IMR-90 (cell line): ENCODE measurements at regions not wholly inside any gene's neighbourhood (a gene's known extent, or its start where the extent isn't known, plus 50 kb on each side); places are given as distances from the start of the nearest gene placed in this dataset.

ENCODE experiments used
- ATAC-seq: fragments of 200-7000 bp; cut with Tn5 transposase; 2 replicates; pipeline ENCODE4 v1.9.1; 2020; ENCODE audit warnings: low read depth, mild to moderate bottlenecking, moderate library complexity
- BruUV-seq: library from RNA; stranded (reverse); fragments of 400-500 nt; replicated peaks from 2 replicates; lab custom pipeline; 2021; lab: Mats Ljungman, UMichigan
- CTCF ChIA-PET: fragments of 300-600 bp; formaldehyde crosslinking; extraction: SDS; loops from one replicate; lab custom pipeline; 2021; ENCODE audit warnings: antibody characterized with exemption; lab: Yijun Ruan, JAX
- POLR2A ChIA-PET: fragments of 300-600 bp; sonication (Branson Sonifier 250); formaldehyde crosslinking; loops from one replicate; lab custom pipeline; 2022; ENCODE audit warnings: antibody characterized with exemption; ENCODE audit not compliant: unreplicated experiment; lab: Charles Lee
- DNase-seq: peaks from one replicate; pipeline ENCODE4 v3.0.0; 2013
- H2AFZ ChIP-seq: replicated peaks from 2 replicates; pipeline ENCODE3; 2013; ENCODE audit warnings: low read length, mild to moderate bottlenecking; ENCODE audit not compliant: poor library complexity
- H2AK5ac ChIP-seq: 2 replicates; pipeline ENCODE4 v1.6.1; 2013; ENCODE audit warnings: low read depth, low read length, inconsistent platforms
- H2AK9ac ChIP-seq: replicated peaks from 2 replicates; pipeline ENCODE3; 2013; ENCODE audit warnings: mild to moderate bottlenecking, low read depth, low read length, moderate library complexity; ENCODE audit not compliant: poor library complexity
- H2BK120ac ChIP-seq: 2 replicates; pipeline ENCODE4 v1.6.1; 2013; ENCODE audit warnings: low read depth, low read length, inconsistent platforms
- H2BK15ac ChIP-seq: 3 replicates; pipeline ENCODE4 v1.6.1; 2013; ENCODE audit warnings: low read depth, low read length, inconsistent platforms
- H2BK20ac ChIP-seq: 2 replicates; pipeline ENCODE4 v1.6.1; 2013; ENCODE audit warnings: low read depth, mild to moderate bottlenecking, inconsistent platforms, low read length, moderate library complexity
- H2BK5ac ChIP-seq: 2 replicates; pipeline ENCODE4 v1.6.1; 2013; ENCODE audit warnings: mild to moderate bottlenecking, low read depth, low read length, inconsistent platforms; ENCODE audit not compliant: poor library complexity, severe bottlenecking
- H3K14ac ChIP-seq: replicated peaks from 2 replicates; pipeline ENCODE4 v1.6.1; 2013; ENCODE audit warnings: low read depth, low read length, inconsistent platforms
- H3K18ac ChIP-seq: 2 replicates; pipeline ENCODE4 v1.6.1; 2013; ENCODE audit warnings: low read depth, low read length, control low read depth
- H3K23ac ChIP-seq: 2 replicates; pipeline ENCODE4 v1.6.1; 2013; ENCODE audit warnings: low read depth, low read length, inconsistent platforms
- H3K27ac ChIP-seq: 2 replicates; pipeline ENCODE4 v1.5.1; 2013; ENCODE audit warnings: mild to moderate bottlenecking, control low read depth, low read length; ENCODE audit not compliant: insufficient read depth
- H3K27me3 ChIP-seq: 2 replicates; pipeline ENCODE4 v1.6.1; 2013; ENCODE audit warnings: low read length; ENCODE audit not compliant: control insufficient read depth, insufficient read depth
- H3K36me3 ChIP-seq: 2 replicates; pipeline ENCODE4 v1.6.1; 2013; ENCODE audit warnings: low read length, mixed read lengths; ENCODE audit not compliant: control insufficient read depth, insufficient read depth
- H3K4ac ChIP-seq: 2 replicates; pipeline ENCODE4 v1.6.1; 2013; ENCODE audit warnings: low read depth, low read length, inconsistent platforms
- H3K4me1 ChIP-seq: 2 replicates; pipeline ENCODE4 v1.6.1; 2013; ENCODE audit warnings: low read length, mixed read lengths; ENCODE audit not compliant: control insufficient read depth, insufficient read depth
- H3K4me2 ChIP-seq: 2 replicates; pipeline ENCODE4 v1.6.1; 2013; ENCODE audit warnings: low read depth, mild to moderate bottlenecking, control low read depth, low read length, moderate library complexity
- H3K4me3 ChIP-seq: 2 replicates; pipeline ENCODE4 v1.5.1; 2013; ENCODE audit warnings: low read depth, mild to moderate bottlenecking, control low read depth, low read length, moderate library complexity; ENCODE audit not compliant: insufficient read depth
- H3K56ac ChIP-seq: 2 replicates; pipeline ENCODE4 v1.6.1; 2013; ENCODE audit warnings: low read length, inconsistent platforms; ENCODE audit not compliant: insufficient read depth; ENCODE audit errors: extremely low read depth
- H3K79me1 ChIP-seq, 2 experiments: 2 replicates each; pipeline ENCODE4 v1.6.1; 2013; ENCODE audit warnings: low read length in 2 of 2, inconsistent platforms in 1 of 2, low read depth in 1 of 2
- H3K9ac ChIP-seq: 2 replicates; pipeline ENCODE4 v1.6.1; 2013; ENCODE audit warnings: low read depth, low read length, control low read depth
- H3K9me1 ChIP-seq: 2 replicates; pipeline ENCODE4 v1.6.1; 2013; ENCODE audit warnings: low read length, inconsistent platforms; ENCODE audit not compliant: insufficient read depth
- H3K9me3 ChIP-seq: 2 replicates; pipeline ENCODE4 v1.6.1; 2013; ENCODE audit warnings: low read length; ENCODE audit not compliant: control insufficient read depth, insufficient read depth
- H4K20me1 ChIP-seq: 2 replicates; pipeline ENCODE4 v1.6.1; 2013; ENCODE audit warnings: low read length, inconsistent platforms; ENCODE audit not compliant: insufficient read depth
- H4K5ac ChIP-seq: 2 replicates; pipeline ENCODE4 v1.6.1; 2013; ENCODE audit warnings: mild to moderate bottlenecking, low read depth, low read length, control low read depth
- H4K8ac ChIP-seq, 2 experiments: 2 replicates each; pipeline ENCODE4 v1.6.1; 2013; ENCODE audit warnings: low read depth in 2 of 2, low read length in 2 of 2, control low read depth in 1 of 2, inconsistent platforms in 1 of 2
- H4K91ac ChIP-seq: 2 replicates; pipeline ENCODE4 v1.6.1; 2013; ENCODE audit warnings: low read depth, low read length, inconsistent platforms; ENCODE audit not compliant: insufficient read depth
- BHLHE40 ChIP-seq: fragments of 150-350 bp; IDR thresholded peaks from 2 replicates; pipeline ENCODE4 v1.6.1; 2016; ENCODE audit warnings: mild to moderate bottlenecking, low read depth, low read length
- CEBPB ChIP-seq: IDR thresholded peaks from 2 replicates; pipeline ENCODE4 v1.6.1; 2012; ENCODE audit warnings: low read depth, low read length, improper control_type of control experiment
- CHD1 ChIP-seq: IDR thresholded peaks from 2 replicates; pipeline ENCODE4 v1.6.1; 2012; ENCODE audit warnings: low read depth, low read length, improper control_type of control experiment
- FOS ChIP-seq: fragments of 150-350 bp; IDR thresholded peaks from 2 replicates; pipeline ENCODE4 v1.6.1; 2016; ENCODE audit warnings: low read depth, low read length
- MAFK ChIP-seq: IDR thresholded peaks from 2 replicates; pipeline ENCODE4 v1.6.1; 2012; ENCODE audit warnings: low read depth, low read length, improper control_type of control experiment
- MAZ ChIP-seq: IDR thresholded peaks from 2 replicates; pipeline ENCODE4 v1.6.1; 2012; ENCODE audit warnings: low read depth, mild to moderate bottlenecking, low read length, improper control_type of control experiment, moderate library complexity, borderline replicate concordance
- MXI1 ChIP-seq: IDR thresholded peaks from 2 replicates; pipeline ENCODE4 v1.6.1; 2012; ENCODE audit warnings: low read depth, mild to moderate bottlenecking, low read length, moderate library complexity, borderline replicate concordance
- NFE2L2 ChIP-seq: fragments of 150-350 bp; IDR thresholded peaks from 2 replicates; pipeline ENCODE4 v1.6.1; 2016; ENCODE audit warnings: low read depth, mild to moderate bottlenecking, low read length
- POLR2A ChIP-seq: IDR thresholded peaks from 2 replicates; pipeline ENCODE4 v1.6.1; 2012; ENCODE audit warnings: mild to moderate bottlenecking, low read depth, low read length
- RAD21 ChIP-seq: IDR thresholded peaks from 2 replicates; pipeline ENCODE4 v1.6.1; 2012; ENCODE audit warnings: low read length, improper control_type of control experiment
- RCOR1 ChIP-seq: IDR thresholded peaks from 2 replicates; pipeline ENCODE4 v1.6.1; 2012; ENCODE audit warnings: mild to moderate bottlenecking, low read length, improper control_type of control experiment; ENCODE audit not compliant: insufficient replicate concordance
- RFX5 ChIP-seq: IDR thresholded peaks from 2 replicates; pipeline ENCODE4 v1.8.0; 2012; ENCODE audit warnings: low read depth, mild to moderate bottlenecking, low read length, moderate library complexity
- SMC3 ChIP-seq: fragments of 150-350 bp; IDR thresholded peaks from 2 replicates; pipeline ENCODE4 v1.6.1; 2016; ENCODE audit warnings: low read depth, mild to moderate bottlenecking, antibody characterized with exemption, low read length, moderate library complexity
- USF2 ChIP-seq: fragments of 150-350 bp; IDR thresholded peaks from 2 replicates; pipeline ENCODE4 v1.6.1; 2017; ENCODE audit warnings: mild to moderate bottlenecking, antibody characterized with exemption, low read length, low read depth
- WGBS, 2 experiments: methylation state at CpG; one replicate each; pipeline versions ENCODE4 v1.1.5 to v1.1.7; 2013; ENCODE audit warnings: missing lambda C conversion rate in 2 of 2; ENCODE audit not compliant: insufficient read length in 1 of 2; ENCODE audit errors: extremely low coverage in 2 of 2; 5-methylcytosine and 5-hydroxymethylcytosine counted together
- dilution Hi-C: fragments of 300-500 bp; cut with HindIII; formaldehyde crosslinking; loops from one replicate; pipeline ENCODE4 v1.14.3; 2018; ENCODE audit warnings: low sequenced_read_pairs; ENCODE audit not compliant: unreplicated experiment
- in situ Hi-C: fragments of 300-500 bp; cut with MboI; formaldehyde crosslinking; loops from 3 replicates; pipeline ENCODE4 v1.14.3; 2019; ENCODE audit warnings: low sequenced_read_pairs, inconsistent platforms, mixed read lengths
- intact Hi-C: fragments of 100-400 bp; cut with micrococcal nuclease; formaldehyde crosslinking; loops from 2 replicates; pipeline ENCODE4 v1.10.0; 2022
- TF ChIP-seq, protein P1 (sequence below): fragments of 150-350 bp; IDR thresholded peaks from 2 replicates; pipeline ENCODE4 v1.6.1; 2016; ENCODE audit warnings: low read depth, mild to moderate bottlenecking, low read length, moderate library complexity, borderline replicate concordance
- TF ChIP-seq, protein P2 (sequence below): conservative IDR thresholded peaks from 2 replicates; pipeline ENCODE4 v1.5.1; 2012; ENCODE audit warnings: mild to moderate bottlenecking, low read depth, low read length, improper control_type of control experiment

DNA sequence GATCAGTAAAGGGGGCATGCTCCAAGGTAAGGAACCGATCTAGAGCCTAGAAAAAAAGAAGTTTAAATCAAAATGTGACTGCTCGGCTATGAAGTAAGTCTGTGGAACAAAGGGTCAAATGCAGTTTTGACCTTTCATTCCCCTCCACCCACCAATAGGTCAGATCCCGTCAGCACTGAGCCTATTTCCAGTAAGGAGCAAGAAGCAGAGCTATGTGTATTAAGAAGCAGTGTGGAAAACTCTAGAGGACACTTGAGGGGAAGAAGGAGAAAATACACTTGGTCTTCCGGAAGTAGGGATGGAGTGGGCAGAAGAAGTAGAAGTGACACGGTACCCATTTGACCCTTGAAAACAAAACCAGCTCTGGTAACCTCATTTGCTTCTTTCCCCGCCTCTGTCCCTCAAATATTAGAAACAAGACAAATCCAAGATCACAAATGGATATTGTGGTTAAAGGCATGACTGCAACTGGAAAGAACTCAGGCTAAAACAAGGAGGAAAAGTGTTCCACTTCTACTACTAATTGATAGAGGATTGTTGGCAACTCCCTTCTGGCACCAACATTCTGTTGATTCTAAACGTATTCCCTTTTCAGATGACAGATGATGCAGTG lies 888.3 kb upstream of the NR2F2 start:
- peaks cover 4% of the 10 kb centered on the region; the same call in 1 of the 2 replicates for H3K4me1 ChIP-seq

More for the DNA sequence above, 888.3 kb upstream of the NR2F2 start:
- H2BK20ac ChIP-seq: no peak overlapping the region
- no peak for TF ChIP-seq CHD1
- no peak for TF ChIP-seq CEBPB
- no peak for TF ChIP-seq USF2
- TF ChIP-seq MAZ: no peak
- TF ChIP-seq RFX5: no peak
- TF ChIP-seq, protein P1, sequence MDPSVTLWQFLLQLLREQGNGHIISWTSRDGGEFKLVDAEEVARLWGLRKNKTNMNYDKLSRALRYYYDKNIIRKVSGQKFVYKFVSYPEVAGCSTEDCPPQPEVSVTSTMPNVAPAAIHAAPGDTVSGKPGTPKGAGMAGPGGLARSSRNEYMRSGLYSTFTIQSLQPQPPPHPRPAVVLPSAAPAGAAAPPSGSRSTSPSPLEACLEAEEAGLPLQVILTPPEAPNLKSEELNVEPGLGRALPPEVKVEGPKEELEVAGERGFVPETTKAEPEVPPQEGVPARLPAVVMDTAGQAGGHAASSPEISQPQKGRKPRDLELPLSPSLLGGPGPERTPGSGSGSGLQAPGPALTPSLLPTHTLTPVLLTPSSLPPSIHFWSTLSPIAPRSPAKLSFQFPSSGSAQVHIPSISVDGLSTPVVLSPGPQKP: no peak
- no peak for TF ChIP-seq NFE2L2
- TF ChIP-seq, protein P2, sequence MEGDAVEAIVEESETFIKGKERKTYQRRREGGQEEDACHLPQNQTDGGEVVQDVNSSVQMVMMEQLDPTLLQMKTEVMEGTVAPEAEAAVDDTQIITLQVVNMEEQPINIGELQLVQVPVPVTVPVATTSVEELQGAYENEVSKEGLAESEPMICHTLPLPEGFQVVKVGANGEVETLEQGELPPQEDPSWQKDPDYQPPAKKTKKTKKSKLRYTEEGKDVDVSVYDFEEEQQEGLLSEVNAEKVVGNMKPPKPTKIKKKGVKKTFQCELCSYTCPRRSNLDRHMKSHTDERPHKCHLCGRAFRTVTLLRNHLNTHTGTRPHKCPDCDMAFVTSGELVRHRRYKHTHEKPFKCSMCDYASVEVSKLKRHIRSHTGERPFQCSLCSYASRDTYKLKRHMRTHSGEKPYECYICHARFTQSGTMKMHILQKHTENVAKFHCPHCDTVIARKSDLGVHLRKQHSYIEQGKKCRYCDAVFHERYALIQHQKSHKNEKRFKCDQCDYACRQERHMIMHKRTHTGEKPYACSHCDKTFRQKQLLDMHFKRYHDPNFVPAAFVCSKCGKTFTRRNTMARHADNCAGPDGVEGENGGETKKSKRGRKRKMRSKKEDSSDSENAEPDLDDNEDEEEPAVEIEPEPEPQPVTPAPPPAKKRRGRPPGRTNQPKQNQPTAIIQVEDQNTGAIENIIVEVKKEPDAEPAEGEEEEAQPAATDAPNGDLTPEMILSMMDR: no peak
- TF ChIP-seq BHLHE40: no peak
- no peak for TF ChIP-seq RAD21
- no peak for TF ChIP-seq POLR2A
- no peak for TF ChIP-seq SMC3
- TF ChIP-seq FOS: no peak
- no peak for TF ChIP-seq MXI1
- no peak for TF ChIP-seq MAFK
- no peak for TF ChIP-seq RCOR1
- intact Hi-C loops: no loop called here
- H4K8ac ChIP-seq: no peak overlapping the region
- no TSS peak for BruUV-seq
- H3K27ac ChIP-seq: no peak overlapping the region
- ATAC-seq (no peak), DNase-seq (no peak)
- no peak overlapping the region for H3K4ac ChIP-seq
- ChIA-PET POLR2A (no interaction called here), CTCF (interaction anchor here (1.7 kb wide), 1 partner anchor 8 kb away, joined by 3 read pairs; no protein-coding TSS in a partner anchor)
- H2AFZ ChIP-seq: no peak overlapping the region
- H3K36me3 ChIP-seq: no peaks in the 10 kb centered on the region
- H3K23ac ChIP-seq: no peak overlapping the region
- H3K4me3 ChIP-seq: no peak overlapping the region
- no peak overlapping the region for H3K9ac ChIP-seq
- H3K27me3 ChIP-seq: no peaks in the 10 kb centered on the region
- no peak overlapping the region for H2AK5ac ChIP-seq
- no peaks in the 10 kb centered on the region for H3K79me1 ChIP-seq
- H4K20me1 ChIP-seq: no peaks in the 10 kb centered on the region
- H2BK15ac ChIP-seq: no peak overlapping the region
- no peak overlapping the region for H3K14ac ChIP-seq
- no peak overlapping the region for H4K91ac ChIP-seq
- no peak overlapping the region for H2AK9ac ChIP-seq
- no peak overlapping the region for H3K18ac ChIP-seq
- no peaks in the 10 kb centered on the region for H3K9me1 ChIP-seq
- no CpG with 5 or more reads among the region's 7 CpGs for WGBS, 2 experiments
- H3K56ac ChIP-seq: no peak overlapping the region
- no peak overlapping the region for H2BK5ac ChIP-seq
- H4K5ac ChIP-seq: no peak overlapping the region
- H3K9me3 ChIP-seq: no peaks in the 10 kb centered on the region
- no peak overlapping the region for H3K4me2 ChIP-seq
- in situ Hi-C loops: no loop called here
- no peak overlapping the region for H2BK120ac ChIP-seq
- dilution Hi-C loops: no loop called here
